Colonic mucosa (tissue), 4 donors: ENCODE measurements at regions not wholly inside any gene's neighbourhood (a gene's known extent, or its start where the extent isn't known, plus 50 kb on each side); places are given as distances from the start of the nearest gene placed in this dataset.

Experiments used
- DNase-seq: peaks from one replicate; pipeline ENCODE4 v3.0.0-alpha.2; 2020
- H3K27ac ChIP-seq: fragments of 200-600 bp; one replicate; pipeline ENCODE4 v1.8.0; 2021
- H3K27me3 ChIP-seq: fragments of 200-600 bp; one replicate; pipeline ENCODE4 v1.8.0; 2021
- H3K36me3 ChIP-seq: fragments of 200-600 bp; one replicate; pipeline ENCODE4 v1.8.0; 2021
- H3K4me1 ChIP-seq: fragments of 200-600 bp; one replicate; pipeline ENCODE4 v1.8.0; 2021; ENCODE audit warnings: mild to moderate bottlenecking
- H3K4me3 ChIP-seq: fragments of 200-600 bp; one replicate; pipeline ENCODE4 v1.8.0; 2021
- H3K9ac ChIP-seq, 2 donors: one replicate each; pipeline ENCODE4 v1.7.0; 2013; ENCODE audit warnings: control low read depth in 2 of 2, low read depth in 2 of 2, low read length in 2 of 2
- H3K9me3 ChIP-seq: fragments of 200-600 bp; one replicate; pipeline ENCODE4 v1.8.0; 2021
- intact Hi-C: fragments of 100-400 bp; cut with DNase I; formaldehyde crosslinking; loops from one replicate; pipeline ENCODE4 v1.14.1; 2022
- TF ChIP-seq, protein P1 (sequence below): fragments of 200-600 bp; IDR thresholded peaks from one replicate; pipeline ENCODE4 v1.8.0; 2022; ENCODE audit warnings: antibody characterized with exemption, mild to moderate bottlenecking
- donor health status: healthy.
- donor health status: DM: no; HTN: no; CAD: no.
- donor health status: DM: no; HTN: no; CAD: no.

DNA sequence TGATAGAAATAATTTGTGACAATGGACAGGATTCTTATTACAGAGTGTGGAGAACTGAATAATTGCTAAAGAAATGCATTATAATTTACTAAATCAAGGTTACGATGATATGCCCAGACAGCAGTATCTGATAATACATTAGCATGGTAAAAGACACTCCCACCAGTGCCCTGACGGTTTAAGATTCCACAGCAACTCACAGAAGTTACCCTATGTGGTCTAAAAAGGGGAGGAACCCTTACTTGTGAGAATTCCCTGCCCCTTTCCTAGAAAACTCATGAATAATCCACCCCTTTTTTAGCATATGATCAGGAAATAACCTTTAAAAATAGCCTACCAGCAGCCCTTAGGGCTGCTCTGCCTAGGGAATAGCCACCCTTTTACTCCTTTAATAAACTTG is 244.7 kb upstream of the SLC24A2 start:
- H3K27me3 ChIP-seq, result no peaks in the 10 kb centered on the region
- no peak overlapping the region for H3K9ac ChIP-seq
- no peak overlapping the region for H3K4me3 ChIP-seq
- TF ChIP-seq, protein P1, sequence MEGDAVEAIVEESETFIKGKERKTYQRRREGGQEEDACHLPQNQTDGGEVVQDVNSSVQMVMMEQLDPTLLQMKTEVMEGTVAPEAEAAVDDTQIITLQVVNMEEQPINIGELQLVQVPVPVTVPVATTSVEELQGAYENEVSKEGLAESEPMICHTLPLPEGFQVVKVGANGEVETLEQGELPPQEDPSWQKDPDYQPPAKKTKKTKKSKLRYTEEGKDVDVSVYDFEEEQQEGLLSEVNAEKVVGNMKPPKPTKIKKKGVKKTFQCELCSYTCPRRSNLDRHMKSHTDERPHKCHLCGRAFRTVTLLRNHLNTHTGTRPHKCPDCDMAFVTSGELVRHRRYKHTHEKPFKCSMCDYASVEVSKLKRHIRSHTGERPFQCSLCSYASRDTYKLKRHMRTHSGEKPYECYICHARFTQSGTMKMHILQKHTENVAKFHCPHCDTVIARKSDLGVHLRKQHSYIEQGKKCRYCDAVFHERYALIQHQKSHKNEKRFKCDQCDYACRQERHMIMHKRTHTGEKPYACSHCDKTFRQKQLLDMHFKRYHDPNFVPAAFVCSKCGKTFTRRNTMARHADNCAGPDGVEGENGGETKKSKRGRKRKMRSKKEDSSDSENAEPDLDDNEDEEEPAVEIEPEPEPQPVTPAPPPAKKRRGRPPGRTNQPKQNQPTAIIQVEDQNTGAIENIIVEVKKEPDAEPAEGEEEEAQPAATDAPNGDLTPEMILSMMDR, result no peak
- intact Hi-C loops, result no loop called here
- no peaks in the 10 kb centered on the region for H3K36me3 ChIP-seq
- H3K4me1 ChIP-seq, result no peaks in the 10 kb centered on the region
- H3K27ac ChIP-seq, result no peak overlapping the region
- DNase-seq, result no peak
- H3K9me3 ChIP-seq, result no peaks in the 10 kb centered on the region

DNA sequence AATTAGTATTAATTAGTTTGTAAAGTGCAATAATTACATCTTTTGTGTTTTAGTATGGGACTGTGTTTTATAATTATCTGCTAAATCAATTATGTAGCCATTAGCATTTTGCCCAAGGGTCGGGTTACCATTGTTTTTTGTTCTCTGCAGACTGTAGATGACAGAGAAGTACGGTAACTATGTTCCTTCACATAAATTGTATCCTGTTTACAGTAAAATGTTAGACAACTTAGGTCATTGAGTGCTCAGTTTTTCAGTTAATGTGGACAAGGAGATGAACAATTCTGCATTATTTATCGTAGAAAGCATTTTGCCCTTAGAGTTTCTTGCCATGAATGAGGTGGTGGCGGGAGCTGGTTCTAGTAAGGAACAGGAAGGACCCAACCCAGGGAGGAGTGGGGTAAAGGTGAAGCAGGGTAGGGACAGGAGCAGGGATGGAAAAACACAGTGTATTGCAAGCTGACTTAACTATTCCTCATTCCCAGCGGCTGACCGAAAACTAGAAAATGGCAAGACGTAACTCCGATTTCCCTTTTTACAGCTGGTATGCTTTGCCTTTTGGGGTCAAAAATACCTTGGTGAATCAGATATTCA is 243.7 kb upstream of the SLC24A2 start:
- Histone ChIP-seq H3K4me1 (no peaks in the 10 kb centered on the region), H3K27me3 (no peaks in the 10 kb centered on the region), H3K9ac (no peak overlapping the region), H3K9me3 (no peaks in the 10 kb centered on the region), H3K27ac (no peak overlapping the region), H3K36me3 (no peaks in the 10 kb centered on the region), H3K4me3 (no peak overlapping the region)
- TF ChIP-seq, protein P1, result no peak
- intact Hi-C loops, result no loop called here
- no peak for DNase-seq

DNA sequence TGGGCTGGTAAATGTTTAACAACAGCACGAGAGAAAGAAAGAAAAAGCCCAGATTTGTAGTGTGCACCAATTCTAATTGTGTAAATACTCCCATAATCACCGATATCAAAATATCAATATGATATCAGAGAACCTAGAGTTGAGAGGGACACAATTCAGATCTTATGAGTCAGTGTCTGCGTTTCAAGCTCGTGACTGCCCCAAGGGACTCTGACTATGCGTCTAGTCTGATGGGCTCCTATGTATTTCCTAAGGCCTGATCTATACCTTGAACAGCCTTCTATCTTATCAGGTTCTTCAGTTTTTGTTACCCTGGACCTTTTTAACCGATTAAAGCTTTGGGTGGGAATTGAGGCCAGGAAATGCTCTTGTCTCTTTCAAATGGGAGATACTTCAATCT is 243.0 kb upstream of the SLC24A2 start:
- Histone ChIP-seq H3K36me3 (no peaks in the 10 kb centered on the region), H3K27ac (no peak overlapping the region), H3K9ac (no peak overlapping the region), H3K9me3 (no peaks in the 10 kb centered on the region), H3K4me3 (no peak overlapping the region), H3K4me1 (no peaks in the 10 kb centered on the region), H3K27me3 (no peaks in the 10 kb centered on the region)
- intact Hi-C loops, result no loop called here
- DNase-seq, result no peak
- TF ChIP-seq, protein P1, result no peak

DNA sequence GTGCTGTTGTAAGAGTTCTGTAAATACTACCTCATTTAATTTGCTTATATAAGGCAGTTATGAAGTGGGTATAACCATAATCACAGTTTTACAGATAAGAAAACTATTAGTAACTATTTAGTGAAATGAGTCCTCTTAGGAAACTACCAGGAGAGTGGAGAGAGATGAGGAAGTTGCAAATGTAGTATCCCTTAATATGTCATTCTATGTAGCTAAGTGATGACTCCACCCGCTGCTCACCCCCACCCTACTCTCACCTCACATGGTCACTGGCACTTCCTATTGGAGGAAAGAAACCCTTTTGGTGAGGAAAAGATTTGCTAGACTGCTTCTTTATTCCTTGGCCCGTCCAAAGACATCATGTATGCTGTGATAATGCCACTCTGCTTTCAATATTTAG is 241.8 kb upstream of the SLC24A2 start:
- Histone ChIP-seq H3K27ac (no peak overlapping the region), H3K27me3 (no peaks in the 10 kb centered on the region), H3K4me1 (no peaks in the 10 kb centered on the region), H3K4me3 (no peak overlapping the region), H3K9ac (no peak overlapping the region), H3K36me3 (no peaks in the 10 kb centered on the region), H3K9me3 (no peaks in the 10 kb centered on the region)
- DNase-seq, result no peak
- intact Hi-C loops, result no loop called here
- TF ChIP-seq, protein P1, result no peak

DNA sequence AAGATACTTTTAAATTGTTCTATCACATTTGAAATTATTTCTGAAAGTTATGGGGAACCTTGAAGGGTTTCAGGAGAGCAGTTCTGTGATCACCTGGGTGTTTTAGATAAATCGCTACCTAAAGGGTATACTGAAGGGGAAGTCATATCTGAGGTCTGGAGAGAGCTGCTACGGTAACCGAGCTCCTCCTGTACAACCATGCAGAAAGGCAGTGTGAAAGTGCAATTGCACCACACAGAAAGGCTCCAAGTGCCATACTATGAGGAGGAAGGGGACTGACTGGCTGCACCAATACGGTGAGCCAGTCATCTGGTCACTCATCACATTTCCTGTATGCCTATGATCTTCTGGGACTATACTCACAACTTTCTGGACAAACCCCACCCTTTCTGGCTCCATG is 241.4 kb upstream of the SLC24A2 start:
- Histone ChIP-seq H3K27ac (no peak overlapping the region), H3K36me3 (no peaks in the 10 kb centered on the region), H3K9me3 (no peaks in the 10 kb centered on the region), H3K27me3 (no peaks in the 10 kb centered on the region), H3K9ac (no peak overlapping the region), H3K4me1 (no peaks in the 10 kb centered on the region), H3K4me3 (no peak overlapping the region)
- intact Hi-C loops, result no loop called here
- DNase-seq, result no peak
- TF ChIP-seq, protein P1, result no peak
